ENCODE measurements at regions not wholly inside any gene's neighbourhood (a gene's known extent, or its start where the extent isn't known, plus 50 kb on each side); places are given as distances from the start of the nearest gene placed in this dataset.

- no peak for DNase-seq (ENCODE audit: low read depth in 1 of 2, low spot score in 2 of 2)
- no peaks in the 10 kb centered on the region for H3K9me3 ChIP-seq (replicated peaks)
- no peak overlapping the region for H3K4me3 ChIP-seq
- H3K36me3 ChIP-seq: no peaks in the 10 kb centered on the region
- H3K27me3 ChIP-seq (replicated peaks): no peaks in the 10 kb centered on the region
- no peak overlapping the region for H3K27ac ChIP-seq
- H3K4me1 ChIP-seq (replicated peaks): no peaks in the 10 kb centered on the region
Observed at GRCh38 chr13:69306766-69307165, 800.9 kb upstream of the ATXN8OS start.

DNA sequence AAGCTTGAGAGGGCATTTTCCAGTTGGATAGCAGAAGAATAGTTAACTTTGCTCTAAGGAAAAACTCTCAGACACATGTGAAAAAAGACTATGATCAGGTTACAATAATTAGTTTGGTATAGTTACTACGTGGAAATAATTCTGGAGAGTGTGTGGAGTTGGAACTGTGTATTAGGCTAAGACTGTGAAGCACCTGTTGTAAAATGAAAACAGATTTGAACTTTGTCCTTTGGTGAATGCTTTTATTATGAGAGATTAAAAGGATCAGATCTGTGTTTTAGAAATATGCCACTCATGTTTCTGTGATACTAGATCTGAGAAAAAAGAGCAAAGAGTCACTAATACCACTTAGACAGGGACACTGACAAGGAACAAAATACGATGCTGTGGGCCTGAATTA is 807.5 kb upstream of the ATXN8OS start:
- Histone ChIP-seq H3K27me3 (replicated peaks) (no peaks in the 10 kb centered on the region), H3K27ac (no peak overlapping the region), H3K9me3 (replicated peaks) (no peaks in the 10 kb centered on the region), H3K36me3 (no peaks in the 10 kb centered on the region), H3K4me3 (no peak overlapping the region), H3K4me1 (replicated peaks) (no peaks in the 10 kb centered on the region)
- no peak for DNase-seq (ENCODE audit: low read depth in 1 of 2, low spot score in 2 of 2)

DNA sequence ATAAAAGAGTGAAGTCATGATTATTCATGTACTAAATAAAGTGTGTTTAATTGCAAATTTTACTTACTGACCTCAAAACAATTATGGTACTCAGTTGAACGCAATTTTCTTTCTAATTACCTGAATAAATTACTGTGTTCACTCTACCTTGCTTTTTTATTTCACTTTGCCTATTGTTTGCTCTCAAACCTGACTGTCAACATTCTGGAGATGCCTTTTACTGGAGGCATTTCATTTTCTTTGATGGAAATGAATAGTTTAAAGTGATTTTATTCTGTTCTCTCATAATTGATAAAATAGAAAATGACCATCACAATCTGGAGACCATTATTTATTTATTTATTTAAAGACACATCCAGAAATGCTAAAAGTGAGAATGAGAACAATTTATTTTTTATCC is 811.5 kb upstream of the ATXN8OS start:
- DNase-seq (ENCODE audit: low read depth in 1 of 2, low spot score in 2 of 2): no peak

GRCh38 chr13:69292789-69293425 is 814.7 kb upstream of the ATXN8OS start:
- H3K27me3 ChIP-seq (replicated peaks): no peaks in the 10 kb centered on the region
- H3K4me3 ChIP-seq: no peak overlapping the region
- H3K9me3 ChIP-seq (replicated peaks): no peaks in the 10 kb centered on the region
- no peak overlapping the region for H3K27ac ChIP-seq
- H3K36me3 ChIP-seq: no peaks in the 10 kb centered on the region
- no peak for DNase-seq (ENCODE audit: low read depth in 1 of 2, low spot score in 2 of 2)
- no peaks in the 10 kb centered on the region for H3K4me1 ChIP-seq (replicated peaks)

More for the DNA sequence above, 811.5 kb upstream of the ATXN8OS start:
- no peaks in the 10 kb centered on the region for H3K4me1 ChIP-seq (replicated peaks)
- no peak overlapping the region for H3K4me3 ChIP-seq
- no peaks in the 10 kb centered on the region for H3K36me3 ChIP-seq
- no peaks in the 10 kb centered on the region for H3K9me3 ChIP-seq (replicated peaks)
- H3K27ac ChIP-seq: no peak overlapping the region
- no peaks in the 10 kb centered on the region for H3K27me3 ChIP-seq (replicated peaks)

- Histone ChIP-seq H3K27ac (no peak overlapping the region), H3K9me3 (replicated peaks) (no peaks in the 10 kb centered on the region), H3K36me3 (no peaks in the 10 kb centered on the region), H3K27me3 (replicated peaks) (no peaks in the 10 kb centered on the region), H3K4me3 (no peak overlapping the region), H3K4me1 (replicated peaks) (no peaks in the 10 kb centered on the region)
- DNase-seq (ENCODE audit: low read depth in 1 of 2, low spot score in 2 of 2): no peak
Observed at GRCh38 chr13:69291292-69291906, 816.2 kb upstream of the ATXN8OS start.

- Histone ChIP-seq H3K27ac (no peak overlapping the region), H3K27me3 (replicated peaks) (no peaks in the 10 kb centered on the region), H3K4me1 (replicated peaks) (no peaks in the 10 kb centered on the region), H3K4me3 (no peak overlapping the region), H3K36me3 (no peaks in the 10 kb centered on the region), H3K9me3 (replicated peaks) (no peaks in the 10 kb centered on the region)
- no peak for DNase-seq (ENCODE audit: low read depth in 1 of 2, low spot score in 2 of 2)
Observed at GRCh38 chr13:69288026-69288425, 819.6 kb upstream of the ATXN8OS start.

DNA sequence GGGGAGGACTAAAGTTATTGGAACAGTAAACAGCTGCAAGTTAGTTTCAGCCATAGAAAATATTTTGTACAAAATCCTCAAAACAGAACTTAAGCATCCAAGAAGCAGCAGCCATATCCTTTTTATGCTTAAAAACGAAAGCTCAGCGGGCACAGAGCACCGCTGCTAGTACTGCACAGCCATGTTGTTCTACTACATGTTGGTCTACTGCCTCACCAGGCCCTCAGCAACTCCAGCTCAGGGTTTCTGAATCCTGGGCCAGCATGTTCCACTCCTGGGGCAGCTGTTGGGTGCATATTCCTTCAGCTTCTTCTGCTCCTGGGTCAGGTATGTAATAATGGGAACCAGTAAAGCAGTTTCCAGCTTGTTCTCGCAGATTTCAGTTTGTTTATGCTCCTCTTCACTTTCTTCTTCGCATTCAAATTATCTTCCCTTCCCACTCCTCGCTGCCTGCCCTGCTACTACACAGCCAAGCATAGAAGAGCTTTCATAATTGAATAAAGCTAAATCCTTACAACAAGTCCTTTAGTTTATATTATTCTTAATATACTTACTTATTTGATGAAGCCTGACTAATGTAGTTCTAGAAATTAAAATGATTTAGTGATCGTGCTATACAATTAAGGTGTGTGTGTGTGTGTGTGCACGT is 820.5 kb upstream of the ATXN8OS start:
- Histone ChIP-seq H3K9me3 (replicated peaks) (no peaks in the 10 kb centered on the region), H3K4me1 (replicated peaks) (no peaks in the 10 kb centered on the region), H3K27ac (no peak overlapping the region), H3K27me3 (replicated peaks) (no peaks in the 10 kb centered on the region), H3K4me3 (no peak overlapping the region), H3K36me3 (no peaks in the 10 kb centered on the region)
- no peak for DNase-seq (ENCODE audit: low read depth in 1 of 2, low spot score in 2 of 2)

DNA sequence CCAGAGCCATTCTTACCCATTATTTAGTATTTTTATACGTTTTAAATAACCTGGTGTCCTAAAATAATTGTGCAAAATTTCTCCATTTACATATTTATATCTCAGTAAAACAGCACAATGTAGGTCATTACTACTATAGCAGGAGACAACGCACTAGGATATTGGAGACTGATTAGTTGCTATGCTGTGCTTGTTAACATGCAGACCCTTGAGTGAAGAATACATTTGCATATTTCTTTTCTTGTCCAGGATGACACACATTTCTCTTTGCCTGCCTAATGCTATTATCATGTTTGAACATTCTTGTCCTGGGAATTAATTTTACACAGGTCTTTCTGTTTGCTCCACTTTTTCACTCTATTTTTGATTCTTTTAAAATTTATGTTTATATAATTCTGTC is 823.8 kb upstream of the ATXN8OS start:
- no peaks in the 10 kb centered on the region for H3K4me1 ChIP-seq (replicated peaks)
- no peak for DNase-seq (ENCODE audit: low read depth in 1 of 2, low spot score in 2 of 2)
- H3K4me3 ChIP-seq: no peak overlapping the region
- no peaks in the 10 kb centered on the region for H3K27me3 ChIP-seq (replicated peaks)
- H3K36me3 ChIP-seq: no peaks in the 10 kb centered on the region
- no peak overlapping the region for H3K27ac ChIP-seq
- H3K9me3 ChIP-seq (replicated peaks): no peaks in the 10 kb centered on the region

GRCh38 chr13:69283301-69283700 is 824.3 kb upstream of the ATXN8OS start:
- Histone ChIP-seq H3K4me3 (no peak overlapping the region), H3K27me3 (replicated peaks) (no peaks in the 10 kb centered on the region), H3K36me3 (no peaks in the 10 kb centered on the region), H3K4me1 (replicated peaks) (no peaks in the 10 kb centered on the region), H3K27ac (no peak overlapping the region), H3K9me3 (replicated peaks) (no peaks in the 10 kb centered on the region)
- no peak for DNase-seq (ENCODE audit: low read depth in 1 of 2, low spot score in 2 of 2)

- Histone ChIP-seq H3K4me3 (no peak overlapping the region), H3K27me3 (replicated peaks) (no peaks in the 10 kb centered on the region), H3K9me3 (replicated peaks) (no peaks in the 10 kb centered on the region), H3K36me3 (no peaks in the 10 kb centered on the region), H3K4me1 (replicated peaks) (no peaks in the 10 kb centered on the region), H3K27ac (no peak overlapping the region)
- DNase-seq (ENCODE audit: low read depth in 1 of 2, low spot score in 2 of 2): no peak
Observed at GRCh38 chr13:69280399-69280798, 827.2 kb upstream of the ATXN8OS start.

- Histone ChIP-seq H3K9me3 (replicated peaks) (no peaks in the 10 kb centered on the region), H3K27ac (no peak overlapping the region), H3K4me3 (no peak overlapping the region), H3K4me1 (replicated peaks) (no peaks in the 10 kb centered on the region), H3K36me3 (no peaks in the 10 kb centered on the region), H3K27me3 (replicated peaks) (no peaks in the 10 kb centered on the region)
- DNase-seq (ENCODE audit: low read depth in 1 of 2, low spot score in 2 of 2): no peak
Observed at GRCh38 chr13:69279213-69279612, 828.4 kb upstream of the ATXN8OS start.

GRCh38 chr13:69274231-69274630 is 833.4 kb upstream of the ATXN8OS start:
- no peaks in the 10 kb centered on the region for H3K36me3 ChIP-seq
- H3K27me3 ChIP-seq (replicated peaks): no peaks in the 10 kb centered on the region
- H3K4me1 ChIP-seq (replicated peaks): no peaks in the 10 kb centered on the region
- DNase-seq (ENCODE audit: low read depth in 1 of 2, low spot score in 2 of 2): no peak
- no peak overlapping the region for H3K27ac ChIP-seq
- no peaks in the 10 kb centered on the region for H3K9me3 ChIP-seq (replicated peaks)
- H3K4me3 ChIP-seq: no peak overlapping the region

- no peak for DNase-seq (ENCODE audit: low read depth in 1 of 2, low spot score in 2 of 2)
- Histone ChIP-seq H3K4me1 (replicated peaks) (no peaks in the 10 kb centered on the region), H3K4me3 (no peak overlapping the region), H3K36me3 (no peaks in the 10 kb centered on the region), H3K27me3 (replicated peaks) (no peaks in the 10 kb centered on the region), H3K27ac (no peak overlapping the region), H3K9me3 (replicated peaks) (no peaks in the 10 kb centered on the region)
Observed at GRCh38 chr13:69264362-69265334, 843.0 kb upstream of the ATXN8OS start.

GRCh38 chr13:69243366-69243765 is 864.3 kb upstream of the ATXN8OS start:
- Histone ChIP-seq H3K27ac (no peak overlapping the region), H3K36me3 (no peaks in the 10 kb centered on the region), H3K4me1 (replicated peaks) (no peaks in the 10 kb centered on the region), H3K9me3 (replicated peaks) (no peaks in the 10 kb centered on the region), H3K4me3 (no peak overlapping the region), H3K27me3 (replicated peaks) (no peaks in the 10 kb centered on the region)
- DNase-seq (ENCODE audit: low read depth in 1 of 2, low spot score in 2 of 2): no peak
